ENCODE measurements at regions not wholly inside any gene's neighbourhood (a gene's known extent, or its start where the extent isn't known, plus 50 kb on each side); places are given as distances from the start of the nearest gene placed in this dataset.

DNA sequence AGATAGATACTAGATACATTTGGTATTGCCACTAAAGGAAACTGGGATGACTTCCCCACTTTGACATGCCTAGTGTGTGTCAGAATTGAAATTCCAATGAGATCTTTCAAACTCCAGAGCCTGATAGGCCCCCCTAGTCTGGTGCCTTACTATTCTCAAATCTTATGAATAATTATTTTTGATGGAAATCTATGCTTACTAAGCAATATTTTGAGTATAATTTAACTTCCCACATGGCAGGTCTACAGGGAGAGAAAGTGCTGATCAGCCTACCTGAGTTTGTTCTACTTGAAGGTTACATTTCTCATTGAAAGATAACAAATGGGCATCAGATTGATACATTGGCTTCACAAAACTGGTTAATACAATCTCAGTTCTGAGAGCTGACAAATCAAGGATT is 415.7 kb upstream of the BOD1L1 start:
- Histone ChIP-seq H3K9me3 (ENCODE audit: severe bottlenecking) (no peaks in the 10 kb centered on the region), H3K36me3 (no peaks in the 10 kb centered on the region), H3K27me3 (ENCODE audit: insufficient read depth, low read depth, severe bottlenecking) (no peaks in the 10 kb centered on the region), H3K27ac (no peak overlapping the region), H3K4me3 (ENCODE audit: low read depth, low read length) (no peak overlapping the region)
- TF ChIP-seq, protein P1, sequence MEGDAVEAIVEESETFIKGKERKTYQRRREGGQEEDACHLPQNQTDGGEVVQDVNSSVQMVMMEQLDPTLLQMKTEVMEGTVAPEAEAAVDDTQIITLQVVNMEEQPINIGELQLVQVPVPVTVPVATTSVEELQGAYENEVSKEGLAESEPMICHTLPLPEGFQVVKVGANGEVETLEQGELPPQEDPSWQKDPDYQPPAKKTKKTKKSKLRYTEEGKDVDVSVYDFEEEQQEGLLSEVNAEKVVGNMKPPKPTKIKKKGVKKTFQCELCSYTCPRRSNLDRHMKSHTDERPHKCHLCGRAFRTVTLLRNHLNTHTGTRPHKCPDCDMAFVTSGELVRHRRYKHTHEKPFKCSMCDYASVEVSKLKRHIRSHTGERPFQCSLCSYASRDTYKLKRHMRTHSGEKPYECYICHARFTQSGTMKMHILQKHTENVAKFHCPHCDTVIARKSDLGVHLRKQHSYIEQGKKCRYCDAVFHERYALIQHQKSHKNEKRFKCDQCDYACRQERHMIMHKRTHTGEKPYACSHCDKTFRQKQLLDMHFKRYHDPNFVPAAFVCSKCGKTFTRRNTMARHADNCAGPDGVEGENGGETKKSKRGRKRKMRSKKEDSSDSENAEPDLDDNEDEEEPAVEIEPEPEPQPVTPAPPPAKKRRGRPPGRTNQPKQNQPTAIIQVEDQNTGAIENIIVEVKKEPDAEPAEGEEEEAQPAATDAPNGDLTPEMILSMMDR (IDR thresholded peaks at IDR 0.05; ENCODE audit: low read depth, low read length) = no peak
- DNase-seq = no peak

DNA sequence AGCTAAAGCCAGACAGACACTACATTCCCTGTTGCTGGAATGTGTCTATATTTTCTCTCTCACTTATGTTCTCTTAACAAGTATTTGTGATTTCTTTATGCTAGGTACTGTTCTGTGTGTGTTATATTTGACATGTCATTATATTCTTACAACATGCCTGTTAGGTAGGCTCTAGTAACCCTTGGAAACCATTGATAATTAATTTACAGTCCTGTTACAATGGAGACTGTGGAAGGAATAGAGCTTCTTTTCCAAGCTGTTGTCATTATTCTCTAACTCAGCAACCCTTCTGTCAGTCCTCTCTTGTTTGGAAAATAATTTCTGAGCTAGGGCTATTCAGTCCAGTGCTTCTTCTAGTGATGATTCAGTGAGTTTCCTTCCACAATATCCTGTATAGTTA is 419.1 kb upstream of the BOD1L1 start:
- no peaks in the 10 kb centered on the region for H3K27me3 ChIP-seq (ENCODE audit: insufficient read depth, low read depth, severe bottlenecking)
- no peaks in the 10 kb centered on the region for H3K36me3 ChIP-seq
- H3K9me3 ChIP-seq (ENCODE audit: severe bottlenecking) = no peaks in the 10 kb centered on the region
- TF ChIP-seq, protein P1 (IDR thresholded peaks at IDR 0.05; ENCODE audit: low read depth, low read length) = no peak
- DNase-seq = no peak
- H3K27ac ChIP-seq = no peak overlapping the region
- H3K4me3 ChIP-seq (ENCODE audit: low read depth, low read length) = no peak overlapping the region

DNA sequence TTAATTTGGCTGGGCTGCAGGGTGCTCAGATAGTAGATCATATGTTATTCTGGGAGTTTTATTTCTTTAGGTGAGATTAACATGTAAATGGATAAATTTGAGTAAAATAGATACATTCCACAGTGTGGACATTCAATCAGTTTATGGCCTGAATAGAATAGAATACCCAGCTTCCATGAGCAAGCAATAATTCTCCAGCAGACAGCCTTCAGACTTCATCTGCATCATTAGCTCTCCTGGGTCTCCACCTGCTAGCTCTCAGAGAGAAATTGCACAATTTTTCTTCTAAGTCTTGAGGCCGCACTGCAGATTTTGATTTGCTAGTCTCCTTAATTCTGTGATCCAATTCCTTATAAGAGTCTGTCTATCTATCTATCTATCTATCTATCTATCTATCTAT is 420.3 kb upstream of the BOD1L1 start:
- no peak overlapping the region for H3K27ac ChIP-seq
- H3K9me3 ChIP-seq (ENCODE audit: severe bottlenecking) = no peaks in the 10 kb centered on the region
- no peaks in the 10 kb centered on the region for H3K27me3 ChIP-seq (ENCODE audit: insufficient read depth, low read depth, severe bottlenecking)
- H3K4me3 ChIP-seq (ENCODE audit: low read depth, low read length) = no peak overlapping the region
- H3K36me3 ChIP-seq = no peaks in the 10 kb centered on the region
- TF ChIP-seq, protein P1 (IDR thresholded peaks at IDR 0.05; ENCODE audit: low read depth, low read length) = no peak
- DNase-seq = no peak

DNA sequence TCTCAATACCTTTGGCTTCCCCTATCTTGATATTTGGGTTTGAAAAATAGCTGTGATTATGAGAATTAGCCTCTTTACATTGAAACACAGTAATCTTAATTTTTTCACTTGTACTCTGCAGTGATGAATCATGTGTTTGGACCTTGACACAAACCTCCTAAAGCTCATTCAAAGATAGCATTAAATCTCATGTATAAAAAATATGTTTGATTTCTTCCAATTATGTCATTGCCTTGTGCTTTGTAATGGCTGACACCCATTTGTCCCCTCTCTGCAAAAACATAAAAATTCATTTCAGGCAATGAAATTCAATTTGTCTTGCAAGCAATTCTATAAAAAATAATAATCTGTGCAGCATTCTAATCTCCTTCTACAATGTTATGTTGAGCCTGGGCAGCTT is 422.4 kb upstream of the BOD1L1 start:
- no peak overlapping the region for H3K4me3 ChIP-seq (ENCODE audit: low read depth, low read length)
- H3K9me3 ChIP-seq (ENCODE audit: severe bottlenecking) = no peaks in the 10 kb centered on the region
- TF ChIP-seq, protein P1 (IDR thresholded peaks at IDR 0.05; ENCODE audit: low read depth, low read length) = no peak
- DNase-seq = no peak
- H3K27ac ChIP-seq = no peak overlapping the region
- H3K27me3 ChIP-seq (ENCODE audit: insufficient read depth, low read depth, severe bottlenecking) = no peaks in the 10 kb centered on the region
- H3K36me3 ChIP-seq = no peaks in the 10 kb centered on the region

DNA sequence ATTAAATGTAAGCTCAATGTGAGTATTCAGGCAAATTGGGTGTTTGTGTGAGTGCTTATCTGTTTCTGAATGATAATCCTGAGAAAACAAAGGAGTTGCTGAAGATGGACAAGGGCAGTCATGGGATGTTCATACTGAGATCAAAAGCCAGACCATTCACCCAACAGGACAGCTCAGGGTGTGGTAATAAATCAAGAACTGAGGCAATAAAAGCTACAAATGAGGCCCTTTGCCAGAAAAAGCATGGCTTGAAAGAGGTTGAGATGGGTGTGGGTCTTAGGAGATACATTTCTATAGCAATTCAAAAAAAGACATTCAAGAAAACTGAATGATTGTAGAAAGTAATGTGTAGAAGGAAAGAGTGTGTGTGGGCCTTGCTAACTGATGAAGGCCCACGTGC is 425.8 kb upstream of the BOD1L1 start:
- DNase-seq = no peak
- TF ChIP-seq, protein P1 (IDR thresholded peaks at IDR 0.05; ENCODE audit: low read depth, low read length) = no peak
- no peak overlapping the region for H3K27ac ChIP-seq
- no peaks in the 10 kb centered on the region for H3K36me3 ChIP-seq
- H3K4me3 ChIP-seq (ENCODE audit: low read depth, low read length) = no peak overlapping the region
- H3K27me3 ChIP-seq (ENCODE audit: insufficient read depth, low read depth, severe bottlenecking) = no peaks in the 10 kb centered on the region
- H3K9me3 ChIP-seq (ENCODE audit: severe bottlenecking) = no peaks in the 10 kb centered on the region

DNA sequence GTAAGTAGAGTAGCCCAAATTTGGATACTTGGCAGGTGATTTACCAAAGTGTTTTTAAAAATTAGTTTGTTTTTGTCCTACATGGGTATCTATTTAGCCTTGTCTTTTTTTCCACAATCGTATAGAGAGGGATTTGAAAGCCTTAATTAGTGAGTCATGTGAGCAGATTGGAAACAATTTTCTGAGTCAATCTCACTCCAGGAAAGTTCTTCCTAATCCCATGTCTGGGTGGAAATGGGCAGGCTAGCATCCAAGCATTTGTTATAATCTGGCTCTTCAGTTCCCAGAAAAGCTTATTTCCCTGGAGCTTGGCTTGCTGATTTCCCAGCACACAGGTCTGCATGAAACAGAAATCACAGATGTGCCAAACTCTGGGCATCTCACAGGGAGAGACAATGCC is 426.9 kb upstream of the BOD1L1 start:
- Histone ChIP-seq H3K27ac (no peak overlapping the region), H3K4me3 (ENCODE audit: low read depth, low read length) (no peak overlapping the region), H3K36me3 (no peaks in the 10 kb centered on the region), H3K27me3 (ENCODE audit: insufficient read depth, low read depth, severe bottlenecking) (no peaks in the 10 kb centered on the region), H3K9me3 (ENCODE audit: severe bottlenecking) (no peaks in the 10 kb centered on the region)
- TF ChIP-seq, protein P1 (IDR thresholded peaks at IDR 0.05; ENCODE audit: low read depth, low read length) = no peak
- no peak for DNase-seq
